GM20000 (cell line): ENCODE measurements at regions not wholly inside any gene's neighbourhood (a gene's known extent, or its start where the extent isn't known, plus 50 kb on each side); places are given as distances from the start of the nearest gene placed in this dataset.

Source experiments
- DNase-seq: peaks from one replicate; pipeline ENCODE4 v3.0.0; 2012; ENCODE audit warnings: low spot score
- CTCF ChIP-seq: IDR thresholded peaks from 2 replicates; pipeline ENCODE4 v1.5.1; 2012; ENCODE audit warnings: mild to moderate bottlenecking, control low read depth; ENCODE audit errors: extremely low read depth, missing control alignments

GRCh38 chr10:43795093-43795492 is 146.4 kb upstream of the ZNF32 start:
- TF ChIP-seq CTCF = no peak

GRCh38 chr10:43794181-43794815 is 145.6 kb upstream of the ZNF32 start:
- TF ChIP-seq CTCF = no peak
- DNase-seq = no peak

More at GRCh38 chr10:43795093-43795492, 146.4 kb upstream of the ZNF32 start:
- no peak for DNase-seq

- DNase-seq = no peak
- no peak for TF ChIP-seq CTCF
These were observed 145.0 kb upstream of the ZNF32 start for GRCh38 chr10:43793704-43794103.

- no peak for TF ChIP-seq CTCF
- DNase-seq = no peak
These were observed 141.5 kb upstream of the ZNF32 start for GRCh38 chr10:43790147-43790546.

GRCh38 chr10:43785252-43785651 is 136.6 kb upstream of the ZNF32 start:
- DNase-seq = no peak
- TF ChIP-seq CTCF = no peak

GRCh38 chr10:43782814-43783213 is 134.1 kb upstream of the ZNF32 start:
- no peak for DNase-seq
- TF ChIP-seq CTCF = no peak

- DNase-seq = no peak
- no peak for TF ChIP-seq CTCF
These were observed 133.0 kb upstream of the ZNF32 start for GRCh38 chr10:43781480-43782361.
